ENCODE measurements at regions not wholly inside any gene's neighbourhood (a gene's known extent, or its start where the extent isn't known, plus 50 kb on each side); places are given as distances from the start of the nearest gene placed in this dataset.

DNA sequence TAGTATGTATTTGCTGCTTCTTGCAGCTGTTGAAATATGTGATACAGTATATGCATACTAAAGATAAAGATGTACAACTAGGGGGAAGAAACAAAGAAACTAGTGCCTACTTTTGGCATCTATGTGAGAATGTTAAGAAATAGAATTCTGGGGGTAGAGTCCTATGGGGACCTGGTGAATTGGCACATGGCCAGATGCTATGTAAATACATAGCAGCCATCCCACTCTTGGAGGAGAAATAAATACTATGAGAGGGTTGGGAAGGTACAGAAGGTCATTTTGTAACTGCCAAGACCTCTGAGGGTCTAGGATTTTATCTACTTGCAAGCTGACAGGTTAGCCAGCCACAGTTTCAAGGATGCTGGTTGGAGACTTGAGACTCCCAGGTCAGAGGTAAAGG lies 298.3 kb upstream of the TBL1XR1 start:
- no peak for TF ChIP-seq POLR2A (IDR thresholded peaks at IDR 0.05)
- TF ChIP-seq, protein P1, sequence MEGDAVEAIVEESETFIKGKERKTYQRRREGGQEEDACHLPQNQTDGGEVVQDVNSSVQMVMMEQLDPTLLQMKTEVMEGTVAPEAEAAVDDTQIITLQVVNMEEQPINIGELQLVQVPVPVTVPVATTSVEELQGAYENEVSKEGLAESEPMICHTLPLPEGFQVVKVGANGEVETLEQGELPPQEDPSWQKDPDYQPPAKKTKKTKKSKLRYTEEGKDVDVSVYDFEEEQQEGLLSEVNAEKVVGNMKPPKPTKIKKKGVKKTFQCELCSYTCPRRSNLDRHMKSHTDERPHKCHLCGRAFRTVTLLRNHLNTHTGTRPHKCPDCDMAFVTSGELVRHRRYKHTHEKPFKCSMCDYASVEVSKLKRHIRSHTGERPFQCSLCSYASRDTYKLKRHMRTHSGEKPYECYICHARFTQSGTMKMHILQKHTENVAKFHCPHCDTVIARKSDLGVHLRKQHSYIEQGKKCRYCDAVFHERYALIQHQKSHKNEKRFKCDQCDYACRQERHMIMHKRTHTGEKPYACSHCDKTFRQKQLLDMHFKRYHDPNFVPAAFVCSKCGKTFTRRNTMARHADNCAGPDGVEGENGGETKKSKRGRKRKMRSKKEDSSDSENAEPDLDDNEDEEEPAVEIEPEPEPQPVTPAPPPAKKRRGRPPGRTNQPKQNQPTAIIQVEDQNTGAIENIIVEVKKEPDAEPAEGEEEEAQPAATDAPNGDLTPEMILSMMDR (IDR thresholded peaks at IDR 0.05 in 8 of 11, conservative IDR thresholded peaks at IDR 0.05 in 3 of 11): no peak

Measured in spleen (tissue), 7 donors.